Vagina (tissue), 2 donors: ENCODE measurements at regions not wholly inside any gene's neighbourhood (a gene's known extent, or its start where the extent isn't known, plus 50 kb on each side); places are given as distances from the start of the nearest gene placed in this dataset.

Experiments used
- DNase-seq, 2 donors: peaks; one replicate each; pipeline ENCODE4 v3.0.0-alpha.2; 2017; ENCODE audit errors: extremely low spot score in 2 of 2
- H3K27ac ChIP-seq: fragments of 200-600 bp; sonication (generic); one replicate; pipeline ENCODE4 v1.5.1; 2019
- H3K27me3 ChIP-seq: fragments of 200-600 bp; sonication (generic); one replicate; pipeline ENCODE4 v1.5.1; 2019
- H3K36me3 ChIP-seq, 2 donors: fragments of 200-600 bp; sonication (generic); one replicate each; pipeline ENCODE4 v1.5.1; 2017 to 2019
- H3K4me1 ChIP-seq: fragments of 200-600 bp; sonication (generic); one replicate; pipeline ENCODE4 v1.5.1; 2019
- H3K4me3 ChIP-seq, 2 donors: fragments of 200-600 bp; sonication (generic); 1 replicate in 1 of 2; 2 replicates in 1 of 2; pipeline ENCODE4 v1.5.1; 2016 to 2019
- H3K9me3 ChIP-seq: fragments of 200-600 bp; sonication (generic); one replicate; pipeline ENCODE4 v1.5.1; 2019
- POLR2A ChIP-seq, 2 donors: fragments of 450-650 bp; IDR thresholded peaks; one replicate each; pipeline ENCODE4 v1.6.1; 2017; ENCODE audit warnings: antibody characterized with exemption in 2 of 2, mild to moderate bottlenecking in 2 of 2, moderate library complexity in 2 of 2
- POLR2AphosphoS5 ChIP-seq, 2 donors: sonication (generic); formaldehyde crosslinking; IDR thresholded peaks; one replicate each; pipeline ENCODE4 v1.9.0; 2017; ENCODE audit warnings: antibody characterized with exemption in 2 of 2, mild to moderate bottlenecking in 2 of 2, low read depth in 1 of 2; ENCODE audit not compliant: insufficient read depth in 1 of 2
- intact Hi-C: fragments of 100-400 bp; cut with DNase I; formaldehyde crosslinking; loops from one replicate; pipeline ENCODE4 v1.15.1; 2023
- TF ChIP-seq, protein P1 (sequence below), 3 experiments: fragments of 450-650 bp in 2 of 3; fragments of 200-600 bp in 1 of 3; sonication (generic) in 1 of 3; IDR thresholded peaks; one replicate each; pipeline ENCODE4 v1.5.1; 2017 to 2019; ENCODE audit warnings: antibody characterized with exemption in 3 of 3, mild to moderate bottlenecking in 2 of 3, moderate library complexity in 2 of 3

DNA sequence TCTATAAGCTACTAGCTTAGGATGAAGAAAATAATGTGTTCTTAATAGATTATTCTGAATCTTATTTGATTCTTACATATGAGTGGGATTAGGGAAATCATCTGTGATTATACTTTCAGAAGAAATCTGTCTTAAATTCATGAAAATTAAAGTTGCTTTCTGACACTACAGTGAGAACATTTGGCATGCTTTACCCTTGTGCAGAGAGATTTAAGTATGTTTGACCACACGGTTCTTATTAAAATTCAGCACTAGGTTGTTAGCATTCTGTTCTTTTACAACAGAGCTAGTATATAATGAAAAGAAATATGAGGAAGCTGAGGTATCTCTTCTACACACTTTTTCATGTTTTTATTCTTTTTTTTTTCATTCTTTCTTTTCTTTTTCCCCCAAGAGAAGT lies 2723.9 kb downstream of the PCDH9 start:
- no peaks in the 10 kb centered on the region for H3K9me3 ChIP-seq
- H3K4me1 ChIP-seq: no peaks in the 10 kb centered on the region
- no peaks in the 10 kb centered on the region for H3K36me3 ChIP-seq
- TF ChIP-seq POLR2A (IDR thresholded peaks at IDR 0.05) (no peak), POLR2AphosphoS5 (IDR thresholded peaks at IDR 0.05; ENCODE audit: insufficient read depth in 1 of 2, low read depth in 1 of 2) (no peak)
- TF ChIP-seq, protein P1, sequence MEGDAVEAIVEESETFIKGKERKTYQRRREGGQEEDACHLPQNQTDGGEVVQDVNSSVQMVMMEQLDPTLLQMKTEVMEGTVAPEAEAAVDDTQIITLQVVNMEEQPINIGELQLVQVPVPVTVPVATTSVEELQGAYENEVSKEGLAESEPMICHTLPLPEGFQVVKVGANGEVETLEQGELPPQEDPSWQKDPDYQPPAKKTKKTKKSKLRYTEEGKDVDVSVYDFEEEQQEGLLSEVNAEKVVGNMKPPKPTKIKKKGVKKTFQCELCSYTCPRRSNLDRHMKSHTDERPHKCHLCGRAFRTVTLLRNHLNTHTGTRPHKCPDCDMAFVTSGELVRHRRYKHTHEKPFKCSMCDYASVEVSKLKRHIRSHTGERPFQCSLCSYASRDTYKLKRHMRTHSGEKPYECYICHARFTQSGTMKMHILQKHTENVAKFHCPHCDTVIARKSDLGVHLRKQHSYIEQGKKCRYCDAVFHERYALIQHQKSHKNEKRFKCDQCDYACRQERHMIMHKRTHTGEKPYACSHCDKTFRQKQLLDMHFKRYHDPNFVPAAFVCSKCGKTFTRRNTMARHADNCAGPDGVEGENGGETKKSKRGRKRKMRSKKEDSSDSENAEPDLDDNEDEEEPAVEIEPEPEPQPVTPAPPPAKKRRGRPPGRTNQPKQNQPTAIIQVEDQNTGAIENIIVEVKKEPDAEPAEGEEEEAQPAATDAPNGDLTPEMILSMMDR (IDR thresholded peaks at IDR 0.05): no peak
- H3K27me3 ChIP-seq: no peaks in the 10 kb centered on the region
- H3K4me3 ChIP-seq: no peak overlapping the region
- no peak overlapping the region for H3K27ac ChIP-seq
- intact Hi-C loops: no loop called here
- no peak for DNase-seq

DNA sequence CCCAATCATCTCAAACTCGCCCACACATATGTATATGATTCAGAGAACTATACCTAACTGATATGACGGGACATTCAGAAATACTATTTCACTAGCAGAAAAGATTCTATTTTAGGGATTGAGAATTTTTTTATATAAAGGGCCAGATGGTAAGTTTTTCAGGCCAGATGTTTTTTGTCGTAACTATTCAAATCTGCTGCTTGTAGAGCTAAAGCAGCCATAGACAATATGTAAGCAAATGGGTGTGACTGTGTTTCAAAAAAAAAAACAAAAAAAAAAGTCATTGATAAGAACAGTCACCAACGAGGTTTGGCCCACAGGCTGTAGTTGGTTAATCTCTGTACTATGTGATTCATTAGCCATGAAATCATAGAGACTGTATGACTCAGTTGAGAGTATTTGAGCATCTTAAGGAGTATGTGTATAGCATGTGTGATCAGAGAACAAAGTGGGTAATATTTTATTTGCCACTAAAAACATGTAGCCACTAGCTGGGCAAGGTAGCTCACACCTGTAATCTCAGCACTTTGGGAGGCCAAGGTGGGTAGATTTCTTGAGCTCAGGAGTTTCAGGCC lies 2724.7 kb downstream of the PCDH9 start:
- no peak for DNase-seq
- Histone ChIP-seq H3K4me1 (no peaks in the 10 kb centered on the region), H3K27ac (no peak overlapping the region), H3K4me3 (no peak overlapping the region), H3K36me3 (no peaks in the 10 kb centered on the region), H3K27me3 (no peaks in the 10 kb centered on the region), H3K9me3 (no peaks in the 10 kb centered on the region)
- TF ChIP-seq POLR2A (IDR thresholded peaks at IDR 0.05) (no peak), POLR2AphosphoS5 (IDR thresholded peaks at IDR 0.05; ENCODE audit: insufficient read depth in 1 of 2, low read depth in 1 of 2) (no peak)
- TF ChIP-seq, protein P1 (IDR thresholded peaks at IDR 0.05): no peak
- intact Hi-C loops: no loop called here

DNA sequence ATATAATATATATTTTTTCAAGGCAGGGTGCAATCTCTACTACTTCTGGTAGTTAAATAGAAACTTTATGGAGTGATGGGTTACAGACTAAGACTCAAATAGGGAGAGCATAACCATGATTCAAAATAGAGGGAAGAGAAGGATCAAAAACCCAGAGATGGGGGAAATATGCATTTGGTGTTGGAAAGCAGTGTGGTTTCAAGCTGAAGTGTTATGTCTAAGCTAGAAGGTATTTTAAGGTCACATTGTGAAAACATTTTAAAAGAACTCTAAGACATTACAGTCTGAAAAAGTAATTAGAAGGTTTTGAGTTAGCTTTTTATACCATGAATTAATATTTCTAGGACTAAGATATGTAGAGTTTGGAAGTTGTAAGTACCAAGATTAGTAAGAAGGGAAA lies 2741.4 kb downstream of the PCDH9 start:
- H3K36me3 ChIP-seq: no peaks in the 10 kb centered on the region
- intact Hi-C loops: no loop called here
- H3K27me3 ChIP-seq: no peaks in the 10 kb centered on the region
- no peak overlapping the region for H3K27ac ChIP-seq
- TF ChIP-seq POLR2A (IDR thresholded peaks at IDR 0.05) (no peak), POLR2AphosphoS5 (IDR thresholded peaks at IDR 0.05; ENCODE audit: insufficient read depth in 1 of 2, low read depth in 1 of 2) (no peak)
- TF ChIP-seq, protein P1 (IDR thresholded peaks at IDR 0.05): no peak
- no peak for DNase-seq
- H3K4me1 ChIP-seq: no peaks in the 10 kb centered on the region
- H3K9me3 ChIP-seq: no peaks in the 10 kb centered on the region
- H3K4me3 ChIP-seq: no peak overlapping the region

DNA sequence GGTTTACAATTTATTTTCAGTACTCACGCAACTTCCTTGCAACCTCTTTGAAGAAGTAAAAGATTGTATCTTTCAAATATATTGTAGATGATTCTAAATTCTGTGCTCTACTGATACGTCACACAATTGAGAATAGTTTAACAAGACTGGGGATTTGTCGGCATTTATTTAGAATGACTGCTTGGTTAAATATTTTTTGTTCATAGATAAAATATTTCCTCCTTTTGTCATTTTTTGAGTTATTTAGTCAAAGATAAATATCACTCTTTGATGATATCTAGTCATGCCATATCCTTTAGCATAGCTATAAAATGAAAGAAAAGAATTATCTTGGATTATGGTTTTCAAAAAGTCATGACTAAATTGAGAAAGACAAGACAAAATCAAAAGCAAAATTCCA lies 2747.8 kb downstream of the PCDH9 start:
- H3K4me3 ChIP-seq: no peak overlapping the region
- TF ChIP-seq POLR2AphosphoS5 (IDR thresholded peaks at IDR 0.05; ENCODE audit: insufficient read depth in 1 of 2, low read depth in 1 of 2): no peak
- TF ChIP-seq, protein P1 (IDR thresholded peaks at IDR 0.05): no peak
- TF ChIP-seq POLR2A (IDR thresholded peaks at IDR 0.05): no peak
- H3K4me1 ChIP-seq: no peaks in the 10 kb centered on the region
- no peak for DNase-seq
- intact Hi-C loops: no loop called here
- no peaks in the 10 kb centered on the region for H3K9me3 ChIP-seq
- H3K27me3 ChIP-seq: no peaks in the 10 kb centered on the region
- H3K27ac ChIP-seq: no peak overlapping the region
- H3K36me3 ChIP-seq: no peaks in the 10 kb centered on the region

DNA sequence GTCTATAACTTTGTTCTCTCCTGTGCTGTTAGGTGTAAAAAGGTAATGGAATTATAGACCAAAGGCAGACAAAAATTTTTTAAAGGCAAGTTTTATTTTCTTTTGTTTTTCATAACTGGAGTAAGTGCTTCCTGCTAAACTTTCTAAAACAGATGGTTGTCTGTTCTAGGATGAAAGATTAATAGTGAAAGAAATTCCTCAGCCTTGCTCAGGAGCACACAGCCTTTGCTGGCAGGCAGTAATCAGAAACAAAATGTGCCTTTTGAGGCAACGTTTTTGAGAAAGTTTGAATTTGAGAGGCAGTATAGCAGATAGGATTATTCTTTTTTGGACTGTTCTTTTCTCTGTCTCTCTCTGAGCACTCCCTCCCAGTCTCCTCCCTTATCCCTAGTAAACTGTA lies 2749.5 kb downstream of the PCDH9 start:
- Histone ChIP-seq H3K36me3 (no peaks in the 10 kb centered on the region), H3K27ac (no peak overlapping the region), H3K27me3 (no peaks in the 10 kb centered on the region), H3K4me3 (no peak overlapping the region), H3K9me3 (no peaks in the 10 kb centered on the region), H3K4me1 (no peaks in the 10 kb centered on the region)
- intact Hi-C loops: no loop called here
- no peak for DNase-seq
- TF ChIP-seq POLR2AphosphoS5 (IDR thresholded peaks at IDR 0.05; ENCODE audit: insufficient read depth in 1 of 2, low read depth in 1 of 2) (no peak), POLR2A (IDR thresholded peaks at IDR 0.05) (no peak)
- TF ChIP-seq, protein P1 (IDR thresholded peaks at IDR 0.05): no peak
